OCI-LY7 (cell line): ENCODE measurements at regions not wholly inside any gene's neighbourhood (a gene's known extent, or its start where the extent isn't known, plus 50 kb on each side); places are given as distances from the start of the nearest gene placed in this dataset.

Source experiments
- BruUV-seq: library from RNA; stranded (reverse); fragments of 400-500 nt; replicated peaks from 2 replicates; lab custom pipeline; 2021; lab: Mats Ljungman, UMichigan
- CTCF ChIA-PET: fragments of 300-600 bp; sonication (Branson Sonifier 250); formaldehyde crosslinking; loops from one replicate; lab custom pipeline; 2022; ENCODE audit warnings: antibody characterized with exemption; ENCODE audit not compliant: unreplicated experiment; lab: Charles Lee
- POLR2A ChIA-PET: fragments of 300-600 bp; sonication (Branson Sonifier 250); formaldehyde crosslinking; loops from one replicate; lab custom pipeline; 2022; ENCODE audit warnings: antibody characterized with exemption; lab: Charles Lee
- DNase-seq: peaks from one replicate; pipeline ENCODE4 v3.0.0-alpha.2; 2015; ENCODE audit warnings: low spot score
- H2AFZ ChIP-seq: fragments of 200-600 bp; sonication (generic), shearing (Covaris generic); 2 replicates; pipeline ENCODE4 v1.6.1; 2014; ENCODE audit warnings: mild to moderate bottlenecking, antibody characterized with exemption, low read length, moderate library complexity
- H3K27ac ChIP-seq: fragments of 200-600 bp; sonication (generic); 2 replicates; pipeline ENCODE4 v1.5.1; 2014; ENCODE audit warnings: mixed run types, low read depth, mild to moderate bottlenecking, moderate library complexity, low read length, inconsistent platforms; ENCODE audit not compliant: poor library complexity, severe bottlenecking
- H3K36me3 ChIP-seq: fragments of 200-600 bp; sonication (generic); 2 replicates; pipeline ENCODE4 v1.6.1; 2014; ENCODE audit warnings: mild to moderate bottlenecking, antibody characterized with exemption, low read length, moderate library complexity, mixed read lengths; ENCODE audit not compliant: insufficient read depth
- H3K4me1 ChIP-seq: fragments of 200-600 bp; sonication (generic); 2 replicates; pipeline ENCODE4 v1.5.1; 2014; ENCODE audit warnings: mild to moderate bottlenecking, low read length; ENCODE audit not compliant: insufficient read depth, poor library complexity, severe bottlenecking
- H3K4me2 ChIP-seq: fragments of 200-600 bp; sonication (generic); 2 replicates; pipeline ENCODE4 v1.6.1; 2014; ENCODE audit warnings: mild to moderate bottlenecking, low read length
- H3K4me3 ChIP-seq: fragments of 200-600 bp; sonication (generic); 2 replicates; pipeline ENCODE4 v1.5.1; 2014; ENCODE audit warnings: mild to moderate bottlenecking, low read depth, low read length; ENCODE audit not compliant: poor library complexity, severe bottlenecking
- H3K79me2 ChIP-seq: fragments of 200-600 bp; sonication (generic); 2 replicates; pipeline ENCODE4 v1.6.1; 2016; ENCODE audit warnings: low read depth, mild to moderate bottlenecking, low read length, moderate library complexity, mixed read lengths; ENCODE audit not compliant: insufficient read depth
- H3K9me2 ChIP-seq: fragments of 200-600 bp; sonication (generic); 2 replicates; pipeline ENCODE4 v1.6.1; 2016; ENCODE audit warnings: mild to moderate bottlenecking, low read length, mixed read lengths; ENCODE audit not compliant: insufficient read depth
- H3K9me3 ChIP-seq: fragments of 200-600 bp; sonication (generic); 2 replicates; pipeline ENCODE4 v1.6.1; 2014; ENCODE audit warnings: mild to moderate bottlenecking, mixed run types, low read length, mixed read lengths
- H4K20me1 ChIP-seq: fragments of 200-600 bp; sonication (generic); 2 replicates; pipeline ENCODE4 v1.6.1; 2014; ENCODE audit warnings: mild to moderate bottlenecking, antibody characterized with exemption, low read length, moderate library complexity, mixed read lengths; ENCODE audit not compliant: insufficient read depth
- CTCF ChIP-seq: fragments of 200-600 bp; sonication (generic); conservative IDR thresholded peaks from 2 replicates; pipeline ENCODE4 v1.5.1; 2014; ENCODE audit warnings: mild to moderate bottlenecking, antibody characterized with exemption, low read length, moderate library complexity, mixed read lengths
- EZH2phosphoT487 ChIP-seq: fragments of 200-600 bp; sonication (generic); IDR thresholded peaks from 2 replicates; pipeline ENCODE4 v1.6.1; 2018; ENCODE audit warnings: low read depth, borderline replicate concordance, mild to moderate bottlenecking, mixed run types, antibody characterized with exemption, low read length, moderate library complexity, mixed read lengths
- intact Hi-C: fragments of 100-400 bp; cut with micrococcal nuclease; formaldehyde crosslinking; loops from one replicate; pipeline ENCODE4 v1.10.0; 2022; ENCODE audit not compliant: unreplicated experiment

GRCh38 chr2:48264627-48265026 lies 49.9 kb upstream of the FOXN2 start:
- H4K20me1 ChIP-seq: no peaks in the 10 kb centered on the region
- no peak overlapping the region for H3K27ac ChIP-seq
- intact Hi-C loops: no loop called here
- H3K4me1 ChIP-seq: no peaks in the 10 kb centered on the region
- BruUV-seq: no TSS peak
- no peaks in the 10 kb centered on the region for H3K79me2 ChIP-seq
- H3K9me3 ChIP-seq: no peaks in the 10 kb centered on the region
- H3K36me3 ChIP-seq: no peaks in the 10 kb centered on the region
- H3K4me2 ChIP-seq: no peak overlapping the region
- CTCF ChIA-PET: no interaction called here
- no peaks in the 10 kb centered on the region for H3K9me2 ChIP-seq
- DNase-seq: no peak
- POLR2A ChIA-PET: no interaction called here
- H3K4me3 ChIP-seq: no peak overlapping the region
- TF ChIP-seq CTCF: no peak
- TF ChIP-seq EZH2phosphoT487: no peak
- no peak overlapping the region for H2AFZ ChIP-seq
